AML-193 (cell line): ENCODE measurements at regions not wholly inside any gene's neighbourhood (a gene's known extent, or its start where the extent isn't known, plus 50 kb on each side); places are given as distances from the start of the nearest gene placed in this dataset.
"Not testable (repeated sequence)": the region's sequence is repeated elsewhere in the genome, so short reads cannot be mapped to it uniquely, and the experiment has no call there.

Experiments
- DNase-seq, 2 experiments: peaks; one replicate each; lab custom pipeline; 2025; lab: John Stamatoyannopoulos, UW

GRCh38 chr3:106881186-106881585 is 496.1 kb upstream of the CCDC54 start:
- DNase-seq = no peak

- no peak for DNase-seq
These were observed 494.9 kb upstream of the CCDC54 start for GRCh38 chr3:106882297-106882696.

- DNase-seq = no peak
These were observed 471.2 kb upstream of the CCDC54 start for GRCh38 chr3:106906074-106906473.

GRCh38 chr3:106908181-106908938 is 468.9 kb upstream of the CCDC54 start:
- DNase-seq = no peak

GRCh38 chr3:106913111-106913698 is 464.0 kb upstream of the CCDC54 start:
- DNase-seq = no peak

GRCh38 chr3:106913966-106914365 is 463.3 kb upstream of the CCDC54 start:
- DNase-seq = no peak

GRCh38 chr3:106920609-106921008 is 456.6 kb upstream of the CCDC54 start:
- no peak for DNase-seq

GRCh38 chr3:106929081-106929480 is 448.2 kb upstream of the CCDC54 start:
- no peak for DNase-seq

- no peak for DNase-seq
These were observed 447.2 kb upstream of the CCDC54 start for GRCh38 chr3:106930086-106930485.

- DNase-seq = no peak
These were observed 445.3 kb upstream of the CCDC54 start for GRCh38 chr3:106931904-106932303.

- DNase-seq = no peak
These were observed 440.9 kb upstream of the CCDC54 start for GRCh38 chr3:106936337-106936736.

GRCh38 chr3:106942051-106942450 is 435.2 kb upstream of the CCDC54 start:
- no peak for DNase-seq

- DNase-seq = no peak
These were observed 434.2 kb upstream of the CCDC54 start for GRCh38 chr3:106943071-106943470.

GRCh38 chr3:106945435-106945834 is 431.8 kb upstream of the CCDC54 start:
- DNase-seq = no peak

GRCh38 chr3:106946866-106947265 is 430.4 kb upstream of the CCDC54 start:
- no peak for DNase-seq

- DNase-seq = no peak
These were observed 420.2 kb upstream of the CCDC54 start for GRCh38 chr3:106957029-106957428.

GRCh38 chr3:106962993-106963392 is 414.2 kb upstream of the CCDC54 start:
- DNase-seq = no peak

- no peak for DNase-seq
These were observed 413.8 kb upstream of the CCDC54 start for GRCh38 chr3:106963442-106963841.

- no peak for DNase-seq
These were observed 411.9 kb upstream of the CCDC54 start for GRCh38 chr3:106965307-106965706.

- no peak for DNase-seq
These were observed 407.6 kb upstream of the CCDC54 start for GRCh38 chr3:106969596-106969995.

- no peak for DNase-seq
These were observed 395.8 kb upstream of the CCDC54 start for GRCh38 chr3:106981392-106981791.

- no peak for DNase-seq
These were observed 391.5 kb upstream of the CCDC54 start for GRCh38 chr3:106985721-106986120.

- DNase-seq = not testable (repeated sequence)
These were observed 378.2 kb upstream of the CCDC54 start for GRCh38 chr3:106998841-106999682.
